SK-MEL-5 (cell line): ENCODE measurements at regions not wholly inside any gene's neighbourhood (a gene's known extent, or its start where the extent isn't known, plus 50 kb on each side); places are given as distances from the start of the nearest gene placed in this dataset.
"Not testable (repeated sequence)": the region's sequence is repeated elsewhere in the genome, so short reads cannot be mapped to it uniquely, and the experiment has no call there.

Experiments
- DNase-seq: peaks from one replicate; pipeline ENCODE4 v3.0.0-alpha.2; 2016; ENCODE audit warnings: low read depth, low spot score
- in situ Hi-C: cut with HindIII; loops from 2 replicates; pipeline ENCODE4 v1.10.0; 2016; ENCODE audit warnings: low sequenced_read_pairs, high pct_unique_total_duplicates, low pct_unique_long_range_greater_than_20kb

DNA sequence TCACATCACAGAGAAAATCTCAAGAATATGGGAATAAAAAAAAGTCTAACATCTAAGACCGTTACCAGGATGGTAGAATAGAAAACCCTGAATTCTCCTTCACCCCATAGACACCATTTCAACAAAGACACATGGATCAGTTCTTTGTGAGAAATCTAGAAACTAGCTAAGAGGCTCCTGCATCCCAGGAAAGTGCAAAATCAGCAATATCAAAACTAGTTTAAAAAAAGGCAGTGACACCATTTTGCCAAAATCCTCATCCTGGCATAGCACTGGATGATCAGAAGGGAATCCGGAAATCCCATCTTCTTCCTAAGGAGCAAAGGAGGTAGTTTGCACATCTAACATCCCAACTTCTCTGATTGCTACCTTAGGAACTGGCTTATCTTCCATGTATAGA lies 88.9 kb upstream of the MAGEE2 start:
- no peak for DNase-seq
- in situ Hi-C loops = no loop called here

DNA sequence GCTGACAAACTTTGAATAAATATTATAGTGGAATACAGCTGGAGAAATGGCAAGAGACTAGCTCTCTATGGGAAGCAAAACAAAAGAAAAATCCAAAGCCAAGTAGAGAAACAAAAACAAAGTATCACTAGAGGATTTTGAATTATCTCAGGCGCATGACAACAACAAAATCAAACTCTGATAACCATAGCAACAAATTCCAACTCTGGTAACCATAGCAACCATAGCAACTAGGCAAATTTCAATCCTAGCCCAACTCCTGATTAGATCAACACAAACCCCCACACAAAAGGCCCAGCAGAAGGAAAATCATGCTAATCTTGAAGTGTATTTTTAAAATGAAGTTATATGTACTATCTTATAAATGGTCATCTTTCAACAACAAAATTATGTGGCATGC lies 98.4 kb upstream of the MAGEE2 start:
- DNase-seq = no peak
- in situ Hi-C loops = no loop called here

GRCh38 chrX:75887833-75888232 lies 102.8 kb upstream of the MAGEE2 start:
- in situ Hi-C loops = no loop called here
- DNase-seq = no peak

DNA sequence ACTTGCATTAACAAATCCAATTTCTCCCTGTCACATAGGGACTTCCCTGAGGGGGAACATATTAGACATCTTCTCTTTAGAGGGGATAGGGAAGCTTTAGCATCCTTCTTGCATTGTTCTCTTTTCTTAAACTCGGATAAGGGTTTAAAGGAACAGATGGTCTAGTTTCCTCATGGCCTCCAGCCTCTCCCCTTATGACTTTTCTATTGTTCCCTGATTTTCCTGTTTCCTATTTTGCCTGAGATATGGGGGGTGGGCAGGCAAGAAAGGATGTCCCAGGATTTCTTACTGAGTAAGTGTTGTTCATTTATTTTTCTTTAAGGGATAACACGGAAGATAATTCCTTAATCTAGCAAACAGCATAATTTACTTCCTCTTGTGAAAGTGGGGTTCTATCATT lies 107.7 kb upstream of the MAGEE2 start:
- DNase-seq = no peak
- in situ Hi-C loops = no loop called here

- DNase-seq = peak; percentile 1
- in situ Hi-C loops = no loop called here
Observed at GRCh38 chrX:75893281-75893680, 108.2 kb upstream of the MAGEE2 start.

- in situ Hi-C loops = no loop called here
- DNase-seq = no peak
Observed at GRCh38 chrX:75911716-75912115, 126.7 kb upstream of the MAGEE2 start.

DNA sequence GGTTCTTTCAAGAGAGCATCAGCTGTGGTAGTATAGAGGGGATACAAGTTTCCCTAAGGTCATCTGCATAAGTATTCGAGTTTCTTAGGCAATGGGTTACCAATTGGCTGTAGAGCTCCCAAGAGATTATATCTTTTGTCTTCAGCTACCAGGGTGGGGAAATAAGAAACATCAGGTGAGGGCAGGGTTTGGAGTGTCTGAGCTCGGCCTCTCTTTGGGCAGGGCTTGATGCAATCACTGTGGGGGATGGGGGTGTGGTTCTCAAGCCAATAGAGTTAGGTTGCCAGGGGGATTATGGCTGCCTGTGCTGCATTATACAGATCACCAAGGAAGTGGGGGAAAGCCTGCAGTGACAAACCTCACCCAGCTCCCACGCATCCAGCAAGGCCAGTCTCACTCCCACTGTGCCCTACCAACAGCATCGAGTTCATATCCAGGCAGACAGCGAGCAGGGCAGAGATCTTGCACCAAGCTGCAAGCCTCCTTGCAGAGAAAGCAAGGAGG lies 172.1 kb upstream of the MAGEE2 start:
- DNase-seq = no peak
- in situ Hi-C loops = no loop called here

DNA sequence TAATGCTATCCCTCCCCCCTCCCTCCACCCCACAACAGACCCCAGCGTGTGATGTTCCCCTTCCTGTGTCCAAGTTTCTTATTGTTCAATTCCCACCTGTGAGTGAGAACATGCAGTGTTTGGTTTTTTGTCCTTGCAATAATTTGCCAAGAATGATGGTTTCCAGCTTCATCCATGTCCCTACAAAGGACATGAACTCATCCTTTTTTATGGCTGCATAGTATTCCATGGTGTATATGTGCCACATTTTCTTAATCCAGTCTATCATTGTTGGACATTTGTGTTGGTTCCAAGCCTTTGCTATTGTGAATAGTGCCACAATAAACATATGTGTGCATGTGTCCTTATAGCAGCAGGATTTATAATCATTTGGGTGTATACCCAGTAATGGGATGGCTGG lies 176.3 kb upstream of the MAGEE2 start:
- in situ Hi-C loops, DNase-seq: not testable (repeated sequence)

DNA sequence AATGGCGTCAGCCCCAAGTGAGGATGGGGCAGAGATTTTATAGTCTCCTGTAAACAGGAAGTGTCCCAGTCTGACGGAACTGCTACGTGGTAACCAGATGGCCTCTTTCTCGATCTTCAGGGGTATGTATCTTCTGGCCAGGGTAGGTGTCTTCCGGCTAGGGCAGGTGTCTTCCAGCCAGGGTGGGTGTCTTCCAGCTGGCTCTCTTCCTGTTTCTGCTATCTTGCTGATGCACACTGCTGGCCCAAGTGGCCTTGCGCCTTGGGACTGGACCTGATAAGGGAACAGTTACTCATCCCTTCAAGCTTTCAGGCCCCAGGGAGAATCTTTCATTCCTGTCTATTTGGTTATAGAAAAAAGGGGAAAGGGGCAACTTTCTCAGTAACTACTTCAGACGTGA lies 178.7 kb upstream of the MAGEE2 start:
- DNase-seq = no peak
- in situ Hi-C loops = no loop called here

DNA sequence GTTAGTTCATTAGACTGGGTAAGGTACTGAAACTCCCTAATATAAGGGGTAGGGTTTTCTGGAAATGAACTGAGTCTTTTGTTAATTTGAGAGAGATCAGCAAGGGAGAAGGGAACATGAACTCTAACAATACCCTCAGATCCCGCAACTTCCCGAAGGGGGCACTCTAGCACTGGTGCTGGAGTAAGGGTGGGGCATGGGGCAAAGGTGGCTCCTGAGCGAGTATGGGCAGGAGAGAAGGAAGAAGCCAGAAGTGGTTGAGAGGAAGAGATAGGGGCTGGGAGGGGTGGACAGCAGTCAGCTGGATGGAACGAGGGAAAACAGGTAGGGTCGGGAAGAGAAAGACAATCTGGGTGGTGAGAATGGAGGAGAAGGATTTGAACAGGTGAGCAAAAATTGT lies 183.2 kb upstream of the MAGEE2 start:
- in situ Hi-C loops = no loop called here
- DNase-seq = peak; percentile 58

DNA sequence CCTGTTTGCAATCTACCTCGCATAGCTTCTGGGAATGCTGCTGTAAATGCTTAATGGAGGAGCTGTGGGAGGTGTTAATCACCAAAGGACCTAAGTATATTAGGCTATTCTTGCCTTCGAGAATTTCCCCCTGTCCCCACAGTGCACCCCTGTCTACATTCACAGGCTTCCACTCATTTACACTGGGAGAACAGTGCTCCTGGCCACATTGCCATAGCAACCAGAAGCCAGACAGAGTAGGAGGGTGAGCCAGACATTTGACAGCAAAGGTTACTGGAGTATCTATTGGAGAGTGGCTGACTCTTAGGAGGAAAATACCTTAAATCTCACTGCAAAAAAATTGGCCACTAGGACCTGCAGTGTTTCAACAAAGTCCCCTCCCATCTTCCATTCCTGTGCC lies 185.9 kb upstream of the PBDC1 start:
- in situ Hi-C loops = no loop called here
- DNase-seq = no peak

DNA sequence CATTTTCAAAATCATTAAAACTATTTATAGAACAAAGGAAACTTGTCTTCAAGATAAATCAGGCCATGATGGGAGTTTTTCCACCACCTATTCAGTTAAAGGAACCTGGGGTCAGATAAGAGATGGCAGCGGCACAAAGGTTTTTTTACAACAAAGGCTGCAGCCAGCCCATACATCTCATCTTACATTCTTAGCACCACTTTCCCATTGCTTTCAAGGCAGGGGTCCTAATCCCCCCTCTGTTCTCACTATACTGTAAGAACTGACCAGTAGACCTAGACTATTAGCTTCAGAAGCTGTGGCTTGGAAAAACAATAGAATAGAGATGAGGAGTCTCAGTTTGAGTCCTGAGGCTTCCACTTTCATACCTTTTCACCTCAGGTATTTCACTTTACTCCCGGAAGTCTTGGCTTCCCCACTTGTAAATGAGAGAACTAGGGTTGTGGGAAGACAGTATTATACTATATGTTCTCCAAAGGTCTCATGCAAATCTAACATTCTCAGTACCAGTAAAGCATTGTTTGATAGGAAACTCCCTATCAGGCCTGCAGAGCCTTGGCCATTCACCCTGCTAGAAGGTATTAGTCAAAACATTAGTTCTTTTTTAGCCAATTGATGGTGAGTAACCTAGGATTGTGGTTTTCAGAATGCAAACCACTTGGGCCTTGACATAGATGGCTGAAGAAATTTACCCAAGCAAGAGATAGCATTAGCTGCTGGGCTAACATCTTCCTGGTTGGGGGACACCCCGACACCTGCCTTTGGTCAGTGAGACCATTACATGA lies 182.9 kb upstream of the PBDC1 start:
- DNase-seq = no peak
- in situ Hi-C loops = no loop called here

- in situ Hi-C loops = no loop called here
- DNase-seq = no peak
Observed at GRCh38 chrX:75997692-75998091, 175.2 kb upstream of the PBDC1 start.

- in situ Hi-C loops = no loop called here
- DNase-seq = no peak
Observed at GRCh38 chrX:76014321-76014720, 158.5 kb upstream of the PBDC1 start.

GRCh38 chrX:76026292-76026691 lies 146.6 kb upstream of the PBDC1 start:
- in situ Hi-C loops = no loop called here
- no peak for DNase-seq

GRCh38 chrX:76026751-76027150 lies 146.1 kb upstream of the PBDC1 start:
- in situ Hi-C loops = no loop called here
- no peak for DNase-seq

- peak; percentile 3 for DNase-seq
- in situ Hi-C loops = no loop called here
Observed at GRCh38 chrX:76029385-76029784, 143.5 kb upstream of the PBDC1 start.

DNA sequence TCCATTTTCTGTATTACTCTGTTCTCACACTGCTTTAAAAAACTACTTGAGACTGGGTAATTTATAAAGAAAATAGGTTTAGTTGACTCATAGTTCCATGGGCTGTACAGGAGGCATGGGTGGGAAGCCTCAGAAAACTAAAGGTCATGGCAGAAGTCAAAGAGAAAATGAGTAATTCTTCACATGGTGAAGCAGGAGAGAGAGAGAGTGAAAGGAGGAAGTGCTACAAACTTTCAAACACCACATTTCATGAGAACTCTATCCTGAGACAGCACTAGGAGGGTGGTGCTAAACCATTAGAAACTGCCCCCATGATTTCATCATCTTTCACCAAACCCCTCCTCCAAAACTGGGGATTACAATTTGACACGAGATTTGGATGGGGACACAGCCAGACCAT lies 108.0 kb upstream of the PBDC1 start:
- in situ Hi-C loops = no loop called here
- DNase-seq = no peak

GRCh38 chrX:76076124-76076523 lies 96.7 kb upstream of the PBDC1 start:
- DNase-seq = no peak
- in situ Hi-C loops = no loop called here

- in situ Hi-C loops = no loop called here
- no peak for DNase-seq
Observed at GRCh38 chrX:76109654-76110053, 63.2 kb upstream of the PBDC1 start.
